ENCODE measurements at regions not wholly inside any gene's neighbourhood (a gene's known extent, or its start where the extent isn't known, plus 50 kb on each side); places are given as distances from the start of the nearest gene placed in this dataset.

GRCh38 chr12:42725809-42726208, 136.3 kb upstream of the PRICKLE1 start:
- Histone ChIP-seq H3K9ac (ENCODE audit: control insufficient read depth, insufficient read depth, low read length) (no peak overlapping the region), H3K79me2 (ENCODE audit: control insufficient read depth, insufficient read depth, low read length) (no peaks in the 10 kb centered on the region), H3K36me3 (ENCODE audit: control insufficient read depth in 2 of 2, insufficient read depth in 2 of 2, low read length in 1 of 2) (no peaks in the 10 kb centered on the region), H3K27me3 (replicated peaks in 1 of 2; ENCODE audit: control insufficient read depth in 2 of 2, insufficient read depth in 2 of 2, low read length in 1 of 2) (no peaks in the 10 kb centered on the region), H2AFZ (ENCODE audit: control insufficient read depth, low read depth, low read length) (no peak overlapping the region), H4K20me1 (ENCODE audit: control insufficient read depth, insufficient read depth) (no peaks in the 10 kb centered on the region), H3K4me1 (ENCODE audit: control insufficient read depth, insufficient read depth, low read length) (no peaks in the 10 kb centered on the region), H3K4me2 (ENCODE audit: control insufficient read depth, insufficient read depth) (no peak overlapping the region), H3K9me3 (replicated peaks; ENCODE audit: control insufficient read depth, insufficient read depth, low read length) (no peaks in the 10 kb centered on the region; the same call in 2 of the 3 replicates), H3K27ac (ENCODE audit: control insufficient read depth, insufficient read depth) (no peak overlapping the region), H3K4me3 (no peak overlapping the region)
- TF ChIP-seq YY1 (IDR thresholded peaks at IDR 0.05; ENCODE audit: low read depth, low read length) (no peak), LARP7 (IDR thresholded peaks at IDR 0.05) (no peak), NFYB (IDR thresholded peaks at IDR 0.05; ENCODE audit: insufficient read depth, low read depth, low read length) (no peak), FOS (IDR thresholded peaks at IDR 0.05; ENCODE audit: borderline replicate concordance, extremely low read depth, insufficient read length) (no peak), MEF2A (IDR thresholded peaks at IDR 0.05; ENCODE audit: insufficient read depth, low read depth, low read length) (no peak)
- in situ Hi-C loops (cut with MboI) = no loop called here
- CTCF ChIA-PET = no interaction called here
- SMC1A ChIA-PET (ENCODE audit: uncharacterized antibody, unreplicated experiment) = no interaction called here
- ATAC-seq (no peak), DNase-seq (ENCODE audit: low read depth, low spot score) (no peak), FAIRE-seq (no peak)
- no TSS peak for BruUV-seq (replicated peaks)
- RAD21 ChIA-PET (ENCODE audit: unreplicated experiment) = no interaction called here
- intact Hi-C loops (cut with micrococcal nuclease; ENCODE audit: unreplicated experiment) = no loop called here
- POLR2A ChIA-PET = no interaction called here
- WGBS (ENCODE audit: insufficient coverage, insufficient replicate concordance, low lambda C conversion rate, missing lambda C conversion rate) = 72% methylated on average over 3 of the region's 3 CpGs

DNA sequence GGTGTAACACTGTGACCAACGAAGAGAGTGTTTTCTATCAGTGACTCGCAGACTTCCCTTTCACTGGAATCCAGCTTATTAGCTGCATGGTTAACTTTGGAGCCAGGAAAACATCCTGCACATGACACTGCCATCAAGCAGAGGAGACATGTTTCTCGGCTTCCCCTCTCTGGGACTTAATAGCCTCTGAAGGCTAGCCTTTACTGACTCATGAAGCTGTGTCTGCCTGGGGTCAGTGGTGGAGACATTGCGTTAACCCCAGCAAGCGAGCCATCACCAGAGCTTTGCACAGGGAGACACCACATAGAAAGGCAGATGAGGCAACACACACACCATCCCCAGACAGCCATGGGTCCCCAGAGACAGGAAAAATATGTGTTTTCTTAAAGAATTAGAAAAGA, 126.9 kb upstream of the PRICKLE1 start:
- BruUV-seq (replicated peaks) = no TSS peak
- intact Hi-C loops (cut with micrococcal nuclease; ENCODE audit: unreplicated experiment) = no loop called here
- Histone ChIP-seq H3K36me3 (ENCODE audit: control insufficient read depth in 2 of 2, insufficient read depth in 2 of 2, low read length in 1 of 2) (no peaks in the 10 kb centered on the region), H3K27me3 (replicated peaks in 1 of 2; ENCODE audit: control insufficient read depth in 2 of 2, insufficient read depth in 2 of 2, low read length in 1 of 2) (no peaks in the 10 kb centered on the region), H3K4me3 (no peak overlapping the region), H3K9ac (ENCODE audit: control insufficient read depth, insufficient read depth, low read length) (no peak overlapping the region), H3K4me2 (ENCODE audit: control insufficient read depth, insufficient read depth) (no peak overlapping the region), H3K27ac (ENCODE audit: control insufficient read depth, insufficient read depth) (no peak overlapping the region), H3K79me2 (ENCODE audit: control insufficient read depth, insufficient read depth, low read length) (no peaks in the 10 kb centered on the region), H2AFZ (ENCODE audit: control insufficient read depth, low read depth, low read length) (no peak overlapping the region), H3K4me1 (ENCODE audit: control insufficient read depth, insufficient read depth, low read length) (no peaks in the 10 kb centered on the region), H3K9me3 (replicated peaks; ENCODE audit: control insufficient read depth, insufficient read depth, low read length) (no peaks in the 10 kb centered on the region), H4K20me1 (ENCODE audit: control insufficient read depth, insufficient read depth) (no peaks in the 10 kb centered on the region)
- ChIA-PET CTCF (no interaction called here), RAD21 (ENCODE audit: unreplicated experiment) (no interaction called here), SMC1A (ENCODE audit: uncharacterized antibody, unreplicated experiment) (no interaction called here), POLR2A (no interaction called here)
- WGBS (ENCODE audit: insufficient coverage, insufficient replicate concordance, low lambda C conversion rate, missing lambda C conversion rate) = 14% methylated on average over 5 of the region's 5 CpGs
- in situ Hi-C loops (cut with MboI) = loop anchor here (25.0 kb wide), 1 partner anchor 104 kb away; no protein-coding TSS in a partner anchor
- FAIRE-seq (no peak), DNase-seq (ENCODE audit: low read depth, low spot score) (no peak), ATAC-seq (no peak)
- TF ChIP-seq GATAD2B (conservative IDR thresholded peaks at IDR 0.05; ENCODE audit: low read depth) (no peak), BMI1 (IDR thresholded peaks at IDR 0.05; ENCODE audit: borderline replicate concordance) (no peak), ZNF592 (IDR thresholded peaks at IDR 0.05) (no peak), RFX5 (IDR thresholded peaks at IDR 0.05; ENCODE audit: low read depth, low read length) (no peak), SMAD1 (IDR thresholded peaks at IDR 0.05; ENCODE audit: low read depth, partially characterized antibody) (no peak), NFIC (IDR thresholded peaks at IDR 0.05; ENCODE audit: low read depth, low read length) (no peak), CREM (IDR thresholded peaks at IDR 0.05; ENCODE audit: low read depth) (no peak), TCF3 (IDR thresholded peaks at IDR 0.05; ENCODE audit: borderline replicate concordance, insufficient read depth, low read depth, low read length) (no peak), SPI1 (IDR thresholded peaks at IDR 0.05; ENCODE audit: borderline replicate concordance, insufficient read depth, low read depth, low read length) (no peak), PAX8 (IDR thresholded peaks at IDR 0.05) (no peak)
- TF ChIP-seq, protein P1, sequence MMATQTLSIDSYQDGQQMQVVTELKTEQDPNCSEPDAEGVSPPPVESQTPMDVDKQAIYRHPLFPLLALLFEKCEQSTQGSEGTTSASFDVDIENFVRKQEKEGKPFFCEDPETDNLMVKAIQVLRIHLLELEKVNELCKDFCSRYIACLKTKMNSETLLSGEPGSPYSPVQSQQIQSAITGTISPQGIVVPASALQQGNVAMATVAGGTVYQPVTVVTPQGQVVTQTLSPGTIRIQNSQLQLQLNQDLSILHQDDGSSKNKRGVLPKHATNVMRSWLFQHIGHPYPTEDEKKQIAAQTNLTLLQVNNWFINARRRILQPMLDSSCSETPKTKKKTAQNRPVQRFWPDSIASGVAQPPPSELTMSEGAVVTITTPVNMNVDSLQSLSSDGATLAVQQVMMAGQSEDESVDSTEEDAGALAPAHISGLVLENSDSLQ (IDR thresholded peaks at IDR 0.05) = no peak

All from GM12878 (cell line).